ENCODE measurements at regions not wholly inside any gene's neighbourhood (a gene's known extent, or its start where the extent isn't known, plus 50 kb on each side); places are given as distances from the start of the nearest gene placed in this dataset.

- Histone ChIP-seq H3K9me3 (ENCODE audit: control extremely low read depth in 1 of 3, control insufficient read depth in 2 of 3, insufficient read depth in 1 of 3, low read length in 2 of 3) (no peaks in the 10 kb centered on the region), H3K4me1 (ENCODE audit: control insufficient read depth in 2 of 2, insufficient read depth in 2 of 2, low read length in 2 of 2) (no peaks in the 10 kb centered on the region), H3K9ac (ENCODE audit: low read length) (no peak overlapping the region), H3K79me2 (ENCODE audit: control insufficient read depth, insufficient read depth, low read length) (no peaks in the 10 kb centered on the region), H3K4me3 (ENCODE audit: control extremely low read depth in 1 of 5, extremely low read depth in 1 of 5, insufficient read depth in 1 of 5, low read depth in 2 of 5, low read length in 4 of 5) (no peak overlapping the region), H3K27me3 (replicated peaks in 1 of 4; ENCODE audit: control extremely low read depth in 1 of 4, control insufficient read depth in 3 of 4, insufficient read depth in 4 of 4, low read length in 3 of 4) (no peaks in the 10 kb centered on the region), H4K20me1 (ENCODE audit: control insufficient read depth, insufficient read depth, low read length, poor library complexity, severe bottlenecking) (no peaks in the 10 kb centered on the region), H2AFZ (ENCODE audit: insufficient read depth, low read depth, low read length, poor library complexity, severe bottlenecking) (no peak overlapping the region), H3K36me3 (replicated peaks in 1 of 2; ENCODE audit: control extremely low read depth in 1 of 2, control insufficient read depth in 1 of 2, extremely low read depth in 1 of 2, insufficient read depth in 2 of 2, low read length in 1 of 2) (no peaks in the 10 kb centered on the region), H3K4me2 (replicated peaks; ENCODE audit: low read depth, low read length, poor library complexity, severe bottlenecking) (no peak overlapping the region), H3K27ac (ENCODE audit: low read length in 2 of 2) (no peak overlapping the region)
- ATAC-seq (ENCODE audit: low read depth) (no peak), DNase-seq (no peak)
- ChIA-PET POLR2A (no interaction called here), CTCF (no interaction called here)
- no peak for TF ChIP-seq EZH2 (IDR thresholded peaks at IDR 0.05; ENCODE audit: borderline replicate concordance, insufficient read depth, low read depth, low read length, poor library complexity, severe bottlenecking)
- no peak for TF ChIP-seq CTCF (IDR thresholded peaks at IDR 0.05)
- intact Hi-C loops (cut with micrococcal nuclease) = no loop called here
- no peak overlapping the region for H3K27ac Mint-ChIP-seq
- no peaks in the 10 kb centered on the region for H3K27me3 Mint-ChIP-seq
- no peaks in the 10 kb centered on the region for H3K4me1 Mint-ChIP-seq
- no peaks in the 10 kb centered on the region for H3K9me3 Mint-ChIP-seq (ENCODE audit: insufficient read depth)
- 100% methylated on average over 1 of the region's 2 CpGs for WGBS (ENCODE audit: insufficient coverage)
- H3K4me3 Mint-ChIP-seq = no peak overlapping the region
Measured at GRCh38 chr2:157036726-157037125, 220.8 kb upstream of the GALNT5 start.

- no peak for DNase-seq
- Mint-ChIP-seq H3K4me3 (no peak overlapping the region), H3K27me3 (no peaks in the 10 kb centered on the region), H3K4me1 (no peaks in the 10 kb centered on the region), H3K27ac (no peak overlapping the region), H3K9me3 (ENCODE audit: insufficient read depth) (no peaks in the 10 kb centered on the region)
- Histone ChIP-seq H3K9ac (ENCODE audit: low read length) (no peak overlapping the region), H3K27me3 (replicated peaks in 1 of 4; ENCODE audit: control extremely low read depth in 1 of 4, control insufficient read depth in 3 of 4, insufficient read depth in 4 of 4, low read length in 3 of 4) (no peaks in the 10 kb centered on the region), H3K4me2 (replicated peaks; ENCODE audit: low read depth, low read length, poor library complexity, severe bottlenecking) (no peak overlapping the region), H3K9me3 (ENCODE audit: control extremely low read depth in 1 of 3, control insufficient read depth in 2 of 3, insufficient read depth in 1 of 3, low read length in 2 of 3) (no peaks in the 10 kb centered on the region), H2AFZ (ENCODE audit: insufficient read depth, low read depth, low read length, poor library complexity, severe bottlenecking) (no peak overlapping the region), H3K79me2 (ENCODE audit: control insufficient read depth, insufficient read depth, low read length) (no peaks in the 10 kb centered on the region), H3K36me3 (replicated peaks in 1 of 2; ENCODE audit: control extremely low read depth in 1 of 2, control insufficient read depth in 1 of 2, extremely low read depth in 1 of 2, insufficient read depth in 2 of 2, low read length in 1 of 2) (no peaks in the 10 kb centered on the region), H3K4me1 (ENCODE audit: control insufficient read depth in 2 of 2, insufficient read depth in 2 of 2, low read length in 2 of 2) (no peaks in the 10 kb centered on the region), H4K20me1 (ENCODE audit: control insufficient read depth, insufficient read depth, low read length, poor library complexity, severe bottlenecking) (no peaks in the 10 kb centered on the region), H3K27ac (ENCODE audit: low read length in 2 of 2) (no peak overlapping the region), H3K4me3 (ENCODE audit: control extremely low read depth in 1 of 5, extremely low read depth in 1 of 5, insufficient read depth in 1 of 5, low read depth in 2 of 5, low read length in 4 of 5) (no peak overlapping the region)
- intact Hi-C loops (cut with micrococcal nuclease) = no loop called here
- ChIA-PET POLR2A (no interaction called here), CTCF (no interaction called here)
- no CpG with 5 or more reads among the region's 1 CpG for WGBS (ENCODE audit: insufficient coverage)
- TF ChIP-seq EZH2 (IDR thresholded peaks at IDR 0.05; ENCODE audit: borderline replicate concordance, insufficient read depth, low read depth, low read length, poor library complexity, severe bottlenecking) (no peak), CTCF (IDR thresholded peaks at IDR 0.05) (no peak)
- no peak for ATAC-seq (ENCODE audit: low read depth)
Measured at GRCh38 chr2:157043786-157044185, 213.7 kb upstream of the GALNT5 start.

All from B cell (primary cell).